Right lobe of liver (tissue), 4 donors: ENCODE measurements at regions not wholly inside any gene's neighbourhood (a gene's known extent, or its start where the extent isn't known, plus 50 kb on each side); places are given as distances from the start of the nearest gene placed in this dataset.

ENCODE experiments used
- POLR2A ChIP-seq: fragments of 450-650 bp; IDR thresholded peaks from one replicate; pipeline ENCODE4 v1.6.1; 2017; ENCODE audit warnings: antibody characterized with exemption, mild to moderate bottlenecking
- TF ChIP-seq, protein P1 (sequence below), 4 donors: fragments of 200-600 bp in 3 of 4; fragments of 450-650 bp in 1 of 4; IDR thresholded peaks; one replicate each; pipeline versions ENCODE4 v1.5.1 to v1.8.0; 2016 to 2022; ENCODE audit warnings: antibody characterized with exemption in 4 of 4, mild to moderate bottlenecking in 2 of 4
- donor health status: DM: no; HTN: no; CAD: no.
- donor health status: DM: no; HTN: no; CAD: no.
- donor health status: DM: no; HTN: yes; CAD: no.

DNA sequence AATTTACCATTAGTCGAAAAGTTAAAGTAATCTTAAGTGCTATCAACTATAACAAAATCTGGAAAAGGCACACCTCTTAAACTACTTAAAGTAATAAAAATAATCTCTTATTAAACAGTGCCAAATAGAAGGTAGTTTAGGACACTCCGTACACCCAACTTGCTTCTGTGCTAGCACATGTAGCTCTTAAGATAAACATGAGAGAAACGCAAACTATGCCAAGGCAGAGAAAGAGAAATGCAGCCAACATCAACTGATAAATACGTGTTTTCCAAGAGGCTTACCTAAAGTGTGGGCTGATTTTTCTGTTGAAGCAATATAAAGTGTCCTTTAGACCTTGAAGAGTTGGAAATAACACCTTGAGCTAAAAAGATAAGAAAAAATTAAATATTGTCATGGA lies 480.6 kb upstream of the DAB2 start:
- TF ChIP-seq, protein P1, sequence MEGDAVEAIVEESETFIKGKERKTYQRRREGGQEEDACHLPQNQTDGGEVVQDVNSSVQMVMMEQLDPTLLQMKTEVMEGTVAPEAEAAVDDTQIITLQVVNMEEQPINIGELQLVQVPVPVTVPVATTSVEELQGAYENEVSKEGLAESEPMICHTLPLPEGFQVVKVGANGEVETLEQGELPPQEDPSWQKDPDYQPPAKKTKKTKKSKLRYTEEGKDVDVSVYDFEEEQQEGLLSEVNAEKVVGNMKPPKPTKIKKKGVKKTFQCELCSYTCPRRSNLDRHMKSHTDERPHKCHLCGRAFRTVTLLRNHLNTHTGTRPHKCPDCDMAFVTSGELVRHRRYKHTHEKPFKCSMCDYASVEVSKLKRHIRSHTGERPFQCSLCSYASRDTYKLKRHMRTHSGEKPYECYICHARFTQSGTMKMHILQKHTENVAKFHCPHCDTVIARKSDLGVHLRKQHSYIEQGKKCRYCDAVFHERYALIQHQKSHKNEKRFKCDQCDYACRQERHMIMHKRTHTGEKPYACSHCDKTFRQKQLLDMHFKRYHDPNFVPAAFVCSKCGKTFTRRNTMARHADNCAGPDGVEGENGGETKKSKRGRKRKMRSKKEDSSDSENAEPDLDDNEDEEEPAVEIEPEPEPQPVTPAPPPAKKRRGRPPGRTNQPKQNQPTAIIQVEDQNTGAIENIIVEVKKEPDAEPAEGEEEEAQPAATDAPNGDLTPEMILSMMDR (IDR thresholded peaks at IDR 0.05), result no peak
- no peak for TF ChIP-seq POLR2A
